IMR-90 (cell line): ENCODE measurements at regions not wholly inside any gene's neighbourhood (a gene's known extent, or its start where the extent isn't known, plus 50 kb on each side); places are given as distances from the start of the nearest gene placed in this dataset.
A peak's percentile ranks its signal among the peaks of the same experiment; 100 is the strongest.

Experiments used
- ATAC-seq: fragments of 200-7000 bp; cut with Tn5 transposase; 2 replicates; pipeline ENCODE4 v1.9.1; 2020; ENCODE audit warnings: low read depth, mild to moderate bottlenecking, moderate library complexity
- BruUV-seq: library from RNA; stranded (reverse); fragments of 400-500 nt; replicated peaks from 2 replicates; lab custom pipeline; 2021; lab: Mats Ljungman, UMichigan
- CTCF ChIA-PET: fragments of 300-600 bp; formaldehyde crosslinking; extraction: SDS; loops from one replicate; lab custom pipeline; 2021; ENCODE audit warnings: antibody characterized with exemption; lab: Yijun Ruan, JAX
- POLR2A ChIA-PET: fragments of 300-600 bp; sonication (Branson Sonifier 250); formaldehyde crosslinking; loops from one replicate; lab custom pipeline; 2022; ENCODE audit warnings: antibody characterized with exemption; ENCODE audit not compliant: unreplicated experiment; lab: Charles Lee
- DNase-seq: peaks from one replicate; pipeline ENCODE4 v3.0.0; 2013
- H2AFZ ChIP-seq: replicated peaks from 2 replicates; pipeline ENCODE3; 2013; ENCODE audit warnings: low read length, mild to moderate bottlenecking; ENCODE audit not compliant: poor library complexity
- H2AK5ac ChIP-seq: 2 replicates; pipeline ENCODE4 v1.6.1; 2013; ENCODE audit warnings: low read depth, low read length, inconsistent platforms
- H2AK9ac ChIP-seq: replicated peaks from 2 replicates; pipeline ENCODE3; 2013; ENCODE audit warnings: mild to moderate bottlenecking, low read depth, low read length, moderate library complexity; ENCODE audit not compliant: poor library complexity
- H2BK120ac ChIP-seq: 2 replicates; pipeline ENCODE4 v1.6.1; 2013; ENCODE audit warnings: low read depth, low read length, inconsistent platforms
- H2BK15ac ChIP-seq: 3 replicates; pipeline ENCODE4 v1.6.1; 2013; ENCODE audit warnings: low read depth, low read length, inconsistent platforms
- H2BK20ac ChIP-seq: 2 replicates; pipeline ENCODE4 v1.6.1; 2013; ENCODE audit warnings: low read depth, mild to moderate bottlenecking, inconsistent platforms, low read length, moderate library complexity
- H2BK5ac ChIP-seq: 2 replicates; pipeline ENCODE4 v1.6.1; 2013; ENCODE audit warnings: mild to moderate bottlenecking, low read depth, low read length, inconsistent platforms; ENCODE audit not compliant: poor library complexity, severe bottlenecking
- H3K14ac ChIP-seq: replicated peaks from 2 replicates; pipeline ENCODE4 v1.6.1; 2013; ENCODE audit warnings: low read depth, low read length, inconsistent platforms
- H3K18ac ChIP-seq: 2 replicates; pipeline ENCODE4 v1.6.1; 2013; ENCODE audit warnings: low read depth, low read length, control low read depth
- H3K23ac ChIP-seq: 2 replicates; pipeline ENCODE4 v1.6.1; 2013; ENCODE audit warnings: low read depth, low read length, inconsistent platforms
- H3K27ac ChIP-seq: 2 replicates; pipeline ENCODE4 v1.5.1; 2013; ENCODE audit warnings: mild to moderate bottlenecking, control low read depth, low read length; ENCODE audit not compliant: insufficient read depth
- H3K27me3 ChIP-seq: 2 replicates; pipeline ENCODE4 v1.6.1; 2013; ENCODE audit warnings: low read length; ENCODE audit not compliant: control insufficient read depth, insufficient read depth
- H3K36me3 ChIP-seq: 2 replicates; pipeline ENCODE4 v1.6.1; 2013; ENCODE audit warnings: low read length, mixed read lengths; ENCODE audit not compliant: control insufficient read depth, insufficient read depth
- H3K4ac ChIP-seq: 2 replicates; pipeline ENCODE4 v1.6.1; 2013; ENCODE audit warnings: low read depth, low read length, inconsistent platforms
- H3K4me1 ChIP-seq: 2 replicates; pipeline ENCODE4 v1.6.1; 2013; ENCODE audit warnings: low read length, mixed read lengths; ENCODE audit not compliant: control insufficient read depth, insufficient read depth
- H3K4me2 ChIP-seq: 2 replicates; pipeline ENCODE4 v1.6.1; 2013; ENCODE audit warnings: low read depth, mild to moderate bottlenecking, control low read depth, low read length, moderate library complexity
- H3K4me3 ChIP-seq: 2 replicates; pipeline ENCODE4 v1.5.1; 2013; ENCODE audit warnings: low read depth, mild to moderate bottlenecking, control low read depth, low read length, moderate library complexity; ENCODE audit not compliant: insufficient read depth
- H3K56ac ChIP-seq: 2 replicates; pipeline ENCODE4 v1.6.1; 2013; ENCODE audit warnings: low read length, inconsistent platforms; ENCODE audit not compliant: insufficient read depth; ENCODE audit errors: extremely low read depth
- H3K79me1 ChIP-seq, 2 experiments: 2 replicates each; pipeline ENCODE4 v1.6.1; 2013; ENCODE audit warnings: low read length in 2 of 2, inconsistent platforms in 1 of 2, low read depth in 1 of 2
- H3K9ac ChIP-seq: 2 replicates; pipeline ENCODE4 v1.6.1; 2013; ENCODE audit warnings: low read depth, low read length, control low read depth
- H3K9me1 ChIP-seq: 2 replicates; pipeline ENCODE4 v1.6.1; 2013; ENCODE audit warnings: low read length, inconsistent platforms; ENCODE audit not compliant: insufficient read depth
- H3K9me3 ChIP-seq: 2 replicates; pipeline ENCODE4 v1.6.1; 2013; ENCODE audit warnings: low read length; ENCODE audit not compliant: control insufficient read depth, insufficient read depth
- H4K20me1 ChIP-seq: 2 replicates; pipeline ENCODE4 v1.6.1; 2013; ENCODE audit warnings: low read length, inconsistent platforms; ENCODE audit not compliant: insufficient read depth
- H4K5ac ChIP-seq: 2 replicates; pipeline ENCODE4 v1.6.1; 2013; ENCODE audit warnings: mild to moderate bottlenecking, low read depth, low read length, control low read depth
- H4K8ac ChIP-seq, 2 experiments: 2 replicates each; pipeline ENCODE4 v1.6.1; 2013; ENCODE audit warnings: low read depth in 2 of 2, low read length in 2 of 2, control low read depth in 1 of 2, inconsistent platforms in 1 of 2
- H4K91ac ChIP-seq: 2 replicates; pipeline ENCODE4 v1.6.1; 2013; ENCODE audit warnings: low read depth, low read length, inconsistent platforms; ENCODE audit not compliant: insufficient read depth
- CHD1 ChIP-seq: IDR thresholded peaks from 2 replicates; pipeline ENCODE4 v1.6.1; 2012; ENCODE audit warnings: low read depth, low read length, improper control_type of control experiment
- NFE2L2 ChIP-seq: fragments of 150-350 bp; IDR thresholded peaks from 2 replicates; pipeline ENCODE4 v1.6.1; 2016; ENCODE audit warnings: low read depth, mild to moderate bottlenecking, low read length
- WGBS, 2 experiments: methylation state at CpG; one replicate each; pipeline versions ENCODE4 v1.1.5 to v1.1.7; 2013; ENCODE audit warnings: missing lambda C conversion rate in 2 of 2; ENCODE audit not compliant: insufficient read length in 1 of 2; ENCODE audit errors: extremely low coverage in 2 of 2; 5-methylcytosine and 5-hydroxymethylcytosine counted together
- dilution Hi-C: fragments of 300-500 bp; cut with HindIII; formaldehyde crosslinking; loops from one replicate; pipeline ENCODE4 v1.14.3; 2018; ENCODE audit warnings: low sequenced_read_pairs; ENCODE audit not compliant: unreplicated experiment
- in situ Hi-C: fragments of 300-500 bp; cut with MboI; formaldehyde crosslinking; loops from 3 replicates; pipeline ENCODE4 v1.14.3; 2019; ENCODE audit warnings: low sequenced_read_pairs, inconsistent platforms, mixed read lengths
- intact Hi-C: fragments of 100-400 bp; cut with micrococcal nuclease; formaldehyde crosslinking; loops from 2 replicates; pipeline ENCODE4 v1.10.0; 2022

DNA sequence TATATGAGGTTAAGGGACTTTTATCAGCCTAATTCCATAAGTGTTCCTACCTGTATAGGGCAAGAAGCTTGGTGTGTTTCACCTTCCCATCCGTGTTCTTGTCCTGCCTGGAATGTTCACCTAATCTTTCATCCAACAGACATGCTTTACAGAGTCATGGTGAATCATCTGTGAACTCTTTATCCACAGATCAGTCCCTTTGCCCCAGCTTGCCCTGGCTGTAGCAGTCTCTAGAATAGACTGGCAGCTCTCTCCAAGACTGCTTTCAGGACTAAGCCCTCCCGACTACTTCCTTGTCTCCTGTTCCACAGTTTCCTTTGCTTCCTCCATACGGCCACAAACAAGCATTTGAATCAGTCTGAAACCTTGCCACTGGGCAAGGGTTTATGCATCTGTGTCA, 177.9 kb upstream of the IL15 start:
- Histone ChIP-seq H3K14ac (0 out of 2 replicates have a peak overlapping the region, but pooled peaks have one; percentile 3), H4K5ac (no peak overlapping the region), H2AK9ac (no peak overlapping the region), H3K9ac (no peak overlapping the region), H3K18ac (peak overlapping the region; percentile 34; the same call in 1 of the 2 replicates), H4K8ac (0 out of 4 replicates have a peak overlapping the region, but pooled peaks of 1 of the 2 experiments have one; percentile 2), H3K4me1 (peaks cover 2% of the 10 kb centered on the region; the same call in 1 of the 2 replicates), H3K9me1 (no peaks in the 10 kb centered on the region), H3K27ac (no peak overlapping the region), H2AK5ac (no peak overlapping the region), H3K4me3 (no peak overlapping the region), H3K4me2 (no peak overlapping the region), H3K27me3 (no peaks in the 10 kb centered on the region), H2AFZ (no peak overlapping the region), H3K23ac (no peak overlapping the region), H3K79me1 (no peaks in the 10 kb centered on the region; a peak in 1 of 4 replicates), H3K36me3 (no peaks in the 10 kb centered on the region), H2BK120ac (0 out of 2 replicates have a peak overlapping the region, but pooled peaks have one; percentile 29), H2BK15ac (no peak overlapping the region; the same call in 2 of the 3 replicates), H3K4ac (no peak overlapping the region), H2BK20ac (no peak overlapping the region; the same call in 1 of the 2 replicates), H4K20me1 (no peaks in the 10 kb centered on the region), H3K9me3 (no peaks in the 10 kb centered on the region), H2BK5ac (no peak overlapping the region), H4K91ac (no peak overlapping the region), H3K56ac (no peak overlapping the region)
- TF ChIP-seq NFE2L2: peak; percentile 18; the same call in 1 of the 2 replicates
- no peak for TF ChIP-seq CHD1
- ChIA-PET POLR2A (no interaction called here), CTCF (interaction anchor here (2.2 kb wide), 1 partner anchor 9 kb away, joined by 5 read pairs; no protein-coding TSS in a partner anchor)
- ATAC-seq: peak; percentile 61
- peak; percentile 27 for DNase-seq
- dilution Hi-C loops (no loop called here), in situ Hi-C loops (no loop called here), intact Hi-C loops (no loop called here)
- BruUV-seq: no TSS peak
- WGBS, 2 experiments: 48% methylated on average over 2 of the region's 3 CpGs; no CpG with 5 or more reads in 1 of the 2 experiments
